ENCODE measurements at regions not wholly inside any gene's neighbourhood (a gene's known extent, or its start where the extent isn't known, plus 50 kb on each side); places are given as distances from the start of the nearest gene placed in this dataset.

DNA sequence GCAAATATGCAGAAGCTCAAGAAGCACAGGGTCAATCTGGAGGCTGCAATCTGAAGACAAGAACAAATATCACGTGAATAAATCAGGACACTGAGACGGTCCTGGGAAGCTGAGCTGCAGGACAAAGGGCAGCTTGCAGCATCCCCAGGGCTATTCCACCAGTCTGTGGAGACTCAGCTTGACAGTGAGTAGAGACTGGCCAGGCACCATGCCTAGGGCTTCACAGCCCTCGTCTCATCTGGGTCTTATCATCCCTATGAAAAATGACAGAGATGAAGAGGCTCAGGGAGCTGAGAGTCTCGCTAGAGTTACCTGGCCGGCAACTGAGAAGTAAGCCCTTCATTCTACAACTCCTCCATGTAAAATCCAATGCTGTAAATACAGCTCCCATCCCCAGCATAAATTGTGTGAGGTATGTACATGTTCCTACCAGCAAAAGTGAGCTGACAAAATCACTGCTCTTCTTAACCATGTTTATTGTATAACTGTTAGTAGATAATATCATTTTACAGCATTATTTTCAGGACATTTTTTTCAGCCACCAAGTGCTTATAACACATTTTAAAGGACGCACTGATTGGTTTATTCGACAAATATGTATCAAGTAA is 186.6 kb upstream of the IGFBP3 start:
- TF ChIP-seq CEBPB (IDR thresholded peaks at IDR 0.05; ENCODE audit: low read depth) (no peak), EZH2phosphoT487 (IDR thresholded peaks at IDR 0.05; ENCODE audit: borderline replicate concordance) (no peak), SRF (IDR thresholded peaks at IDR 0.05; ENCODE audit: low read depth) (no peak), TCF7L2 (IDR thresholded peaks at IDR 0.05; ENCODE audit: borderline replicate concordance, extremely low read depth, insufficient read depth, insufficient read length) (no peak), EZH2 (IDR thresholded peaks at IDR 0.05) (no peak), POLR2A (IDR thresholded peaks at IDR 0.05; ENCODE audit: borderline replicate concordance, extremely low read depth, insufficient read depth, insufficient read length) (no peak), EGR1 (IDR thresholded peaks at IDR 0.05; ENCODE audit: low read depth) (no peak), POLR2AphosphoS5 (IDR thresholded peaks at IDR 0.05; ENCODE audit: low read depth, low read length) (no peak)
- TF ChIP-seq, protein P1, sequence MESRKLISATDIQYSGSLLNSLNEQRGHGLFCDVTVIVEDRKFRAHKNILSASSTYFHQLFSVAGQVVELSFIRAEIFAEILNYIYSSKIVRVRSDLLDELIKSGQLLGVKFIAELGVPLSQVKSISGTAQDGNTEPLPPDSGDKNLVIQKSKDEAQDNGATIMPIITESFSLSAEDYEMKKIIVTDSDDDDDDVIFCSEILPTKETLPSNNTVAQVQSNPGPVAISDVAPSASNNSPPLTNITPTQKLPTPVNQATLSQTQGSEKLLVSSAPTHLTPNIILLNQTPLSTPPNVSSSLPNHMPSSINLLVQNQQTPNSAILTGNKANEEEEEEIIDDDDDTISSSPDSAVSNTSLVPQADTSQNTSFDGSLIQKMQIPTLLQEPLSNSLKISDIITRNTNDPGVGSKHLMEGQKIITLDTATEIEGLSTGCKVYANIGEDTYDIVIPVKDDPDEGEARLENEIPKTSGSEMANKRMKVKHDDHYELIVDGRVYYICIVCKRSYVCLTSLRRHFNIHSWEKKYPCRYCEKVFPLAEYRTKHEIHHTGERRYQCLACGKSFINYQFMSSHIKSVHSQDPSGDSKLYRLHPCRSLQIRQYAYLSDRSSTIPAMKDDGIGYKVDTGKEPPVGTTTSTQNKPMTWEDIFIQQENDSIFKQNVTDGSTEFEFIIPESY (IDR thresholded peaks at IDR 0.05; ENCODE audit: extremely low read depth, insufficient replicate concordance, low read length) = no peak
- TF ChIP-seq, protein P2, sequence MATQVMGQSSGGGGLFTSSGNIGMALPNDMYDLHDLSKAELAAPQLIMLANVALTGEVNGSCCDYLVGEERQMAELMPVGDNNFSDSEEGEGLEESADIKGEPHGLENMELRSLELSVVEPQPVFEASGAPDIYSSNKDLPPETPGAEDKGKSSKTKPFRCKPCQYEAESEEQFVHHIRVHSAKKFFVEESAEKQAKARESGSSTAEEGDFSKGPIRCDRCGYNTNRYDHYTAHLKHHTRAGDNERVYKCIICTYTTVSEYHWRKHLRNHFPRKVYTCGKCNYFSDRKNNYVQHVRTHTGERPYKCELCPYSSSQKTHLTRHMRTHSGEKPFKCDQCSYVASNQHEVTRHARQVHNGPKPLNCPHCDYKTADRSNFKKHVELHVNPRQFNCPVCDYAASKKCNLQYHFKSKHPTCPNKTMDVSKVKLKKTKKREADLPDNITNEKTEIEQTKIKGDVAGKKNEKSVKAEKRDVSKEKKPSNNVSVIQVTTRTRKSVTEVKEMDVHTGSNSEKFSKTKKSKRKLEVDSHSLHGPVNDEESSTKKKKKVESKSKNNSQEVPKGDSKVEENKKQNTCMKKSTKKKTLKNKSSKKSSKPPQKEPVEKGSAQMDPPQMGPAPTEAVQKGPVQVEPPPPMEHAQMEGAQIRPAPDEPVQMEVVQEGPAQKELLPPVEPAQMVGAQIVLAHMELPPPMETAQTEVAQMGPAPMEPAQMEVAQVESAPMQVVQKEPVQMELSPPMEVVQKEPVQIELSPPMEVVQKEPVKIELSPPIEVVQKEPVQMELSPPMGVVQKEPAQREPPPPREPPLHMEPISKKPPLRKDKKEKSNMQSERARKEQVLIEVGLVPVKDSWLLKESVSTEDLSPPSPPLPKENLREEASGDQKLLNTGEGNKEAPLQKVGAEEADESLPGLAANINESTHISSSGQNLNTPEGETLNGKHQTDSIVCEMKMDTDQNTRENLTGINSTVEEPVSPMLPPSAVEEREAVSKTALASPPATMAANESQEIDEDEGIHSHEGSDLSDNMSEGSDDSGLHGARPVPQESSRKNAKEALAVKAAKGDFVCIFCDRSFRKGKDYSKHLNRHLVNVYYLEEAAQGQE (IDR thresholded peaks at IDR 0.05; ENCODE audit: low read depth) = no peak
- TF ChIP-seq, protein P3, sequence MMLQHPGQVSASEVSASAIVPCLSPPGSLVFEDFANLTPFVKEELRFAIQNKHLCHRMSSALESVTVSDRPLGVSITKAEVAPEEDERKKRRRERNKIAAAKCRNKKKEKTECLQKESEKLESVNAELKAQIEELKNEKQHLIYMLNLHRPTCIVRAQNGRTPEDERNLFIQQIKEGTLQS (IDR thresholded peaks at IDR 0.05) = no peak
- no peak overlapping the region for H3K4me2 ChIP-seq (ENCODE audit: low read length)
- DNase-seq (ENCODE audit: low read depth, low spot score) (no peak), ATAC-seq (no peak)
- no peaks in the 10 kb centered on the region for H3K79me2 ChIP-seq (ENCODE audit: insufficient read depth, low read length)
- ChIA-PET POLR2A (no interaction called here), CTCF (no interaction called here), RAD21 (ENCODE audit: low non-redundant PET in 1 of 2, low total read pairs in 2 of 2, uncharacterized antibody in 2 of 2, unreplicated experiment in 2 of 2) (no interaction called here)
- H3K9me2 ChIP-seq (ENCODE audit: insufficient read depth) = no peaks in the 10 kb centered on the region
- no peaks in the 10 kb centered on the region for H3K27me3 ChIP-seq (ENCODE audit: insufficient read depth, low read length)
- BruUV-seq (replicated peaks) = no TSS peak
- intact Hi-C loops (cut with micrococcal nuclease) = no loop called here
- no peaks in the 10 kb centered on the region for H4K20me1 ChIP-seq (ENCODE audit: insufficient read depth)
- no peak overlapping the region for H3K4me3 ChIP-seq (replicated peaks in 1 of 2; ENCODE audit: low read depth in 1 of 2, low read length in 2 of 2)
- H3K4me1 ChIP-seq (ENCODE audit: control insufficient read depth in 1 of 2, insufficient read depth in 2 of 2, low read length in 2 of 2) = no peaks in the 10 kb centered on the region
- H3K9ac ChIP-seq (ENCODE audit: low read length) = no peak overlapping the region
- H2AFZ ChIP-seq (ENCODE audit: low read depth, low read length, poor library complexity, severe bottlenecking) = no peak overlapping the region
- no peak overlapping the region for H3K27ac ChIP-seq (ENCODE audit: low read depth, low read length)
- H3K9me3 ChIP-seq (ENCODE audit: control insufficient read depth in 1 of 2, insufficient read depth in 1 of 2, low read depth in 1 of 2, low read length in 2 of 2) = no peaks in the 10 kb centered on the region
- H3K36me3 ChIP-seq (ENCODE audit: control insufficient read depth in 1 of 2, insufficient read depth in 2 of 2, low read length in 2 of 2) = no peaks in the 10 kb centered on the region
